C4-2B (cell line): ENCODE measurements at regions not wholly inside any gene's neighbourhood (a gene's known extent, or its start where the extent isn't known, plus 50 kb on each side); places are given as distances from the start of the nearest gene placed in this dataset.

Source experiments
- CTCF ChIP-seq: fragments of 450-650 bp; conservative IDR thresholded peaks from 2 replicates; pipeline ENCODE4 v1.5.1; 2017; ENCODE audit warnings: mild to moderate bottlenecking
- ZFX ChIP-seq: fragments of 450-650 bp; IDR thresholded peaks from 2 replicates; pipeline ENCODE4 v1.6.1; 2017

GRCh38 chr1:193749868-193750267 lies 563.5 kb upstream of the B3GALT2 start:
- TF ChIP-seq CTCF, result no peak
- TF ChIP-seq ZFX, result no peak
